Cardiac fibroblast (primary cell): ENCODE measurements at regions not wholly inside any gene's neighbourhood (a gene's known extent, or its start where the extent isn't known, plus 50 kb on each side); places are given as distances from the start of the nearest gene placed in this dataset.

Source experiments
- DNase-seq, 2 donors: peaks; one replicate each; pipeline versions ENCODE4 v3.0.0 to v3.0.0-alpha.2; 2010; ENCODE audit warnings: low read depth in 2 of 2
- H3K4me3 ChIP-seq, 2 donors: replicated peaks in 1 of 2; 1 replicate in 1 of 2; 2 replicates in 1 of 2; pipeline ENCODE4 v1.5.1; 2011; ENCODE audit warnings: low read depth in 2 of 2, low read length in 2 of 2, mild to moderate bottlenecking in 2 of 2, moderate library complexity in 1 of 2
- TF ChIP-seq, protein P1 (sequence below): IDR thresholded peaks from one replicate; pipeline ENCODE4 v1.5.1; 2011; ENCODE audit warnings: low read depth, mild to moderate bottlenecking, low read length, inconsistent platforms

DNA sequence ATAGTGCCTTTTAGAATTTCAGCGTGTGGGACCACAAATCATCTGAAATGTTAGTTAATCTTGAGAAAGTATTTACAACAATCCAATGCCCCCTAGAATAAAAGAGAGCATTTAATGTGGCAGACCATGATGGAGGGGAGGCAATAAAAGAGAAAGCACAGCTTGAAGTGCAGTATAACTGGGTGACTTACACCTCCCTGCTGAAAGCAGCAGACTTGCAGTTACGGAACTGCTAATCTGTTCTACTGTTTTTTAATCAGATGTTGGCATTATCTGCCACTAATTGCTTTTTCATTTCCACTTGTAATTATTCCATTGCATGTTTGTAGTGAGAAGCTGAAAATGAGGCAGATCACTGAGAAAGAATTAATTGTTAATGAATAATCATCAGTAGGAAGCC, 130.5 kb upstream of the ITGA4 start:
- TF ChIP-seq, protein P1, sequence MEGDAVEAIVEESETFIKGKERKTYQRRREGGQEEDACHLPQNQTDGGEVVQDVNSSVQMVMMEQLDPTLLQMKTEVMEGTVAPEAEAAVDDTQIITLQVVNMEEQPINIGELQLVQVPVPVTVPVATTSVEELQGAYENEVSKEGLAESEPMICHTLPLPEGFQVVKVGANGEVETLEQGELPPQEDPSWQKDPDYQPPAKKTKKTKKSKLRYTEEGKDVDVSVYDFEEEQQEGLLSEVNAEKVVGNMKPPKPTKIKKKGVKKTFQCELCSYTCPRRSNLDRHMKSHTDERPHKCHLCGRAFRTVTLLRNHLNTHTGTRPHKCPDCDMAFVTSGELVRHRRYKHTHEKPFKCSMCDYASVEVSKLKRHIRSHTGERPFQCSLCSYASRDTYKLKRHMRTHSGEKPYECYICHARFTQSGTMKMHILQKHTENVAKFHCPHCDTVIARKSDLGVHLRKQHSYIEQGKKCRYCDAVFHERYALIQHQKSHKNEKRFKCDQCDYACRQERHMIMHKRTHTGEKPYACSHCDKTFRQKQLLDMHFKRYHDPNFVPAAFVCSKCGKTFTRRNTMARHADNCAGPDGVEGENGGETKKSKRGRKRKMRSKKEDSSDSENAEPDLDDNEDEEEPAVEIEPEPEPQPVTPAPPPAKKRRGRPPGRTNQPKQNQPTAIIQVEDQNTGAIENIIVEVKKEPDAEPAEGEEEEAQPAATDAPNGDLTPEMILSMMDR: no peak
- no peak overlapping the region for H3K4me3 ChIP-seq
- DNase-seq: no peak

- no peak overlapping the region for H3K4me3 ChIP-seq
- TF ChIP-seq, protein P1: no peak
- DNase-seq: no peak
These were observed 126.9 kb upstream of the ITGA4 start for GRCh38 chr2:181330286-181330685.

DNA sequence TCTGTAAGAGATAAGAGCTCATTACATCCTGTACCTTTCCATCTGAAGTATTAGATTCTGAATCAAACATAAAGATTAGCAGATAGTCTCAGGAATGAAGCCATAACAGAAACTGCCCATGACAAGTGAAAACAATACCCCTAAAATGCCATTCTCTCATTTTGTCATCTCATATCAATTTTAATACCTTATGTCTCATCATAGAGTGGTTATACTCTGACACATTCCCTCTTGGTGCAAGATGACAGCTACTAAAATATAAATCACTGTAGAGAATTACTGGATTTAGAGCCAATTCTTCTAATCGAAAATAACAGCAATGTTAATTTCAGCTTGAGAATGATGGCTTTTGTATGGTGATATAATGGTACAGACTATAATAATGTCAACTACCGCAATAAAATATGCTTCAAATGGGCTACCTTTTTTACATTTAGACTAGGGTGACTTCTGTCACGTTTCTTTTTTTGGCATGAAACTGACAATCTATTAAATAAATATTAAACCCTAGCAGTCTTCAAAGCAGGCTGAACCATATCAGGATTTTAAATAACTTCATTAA, 125.1 kb upstream of the ITGA4 start:
- DNase-seq: no peak
- H3K4me3 ChIP-seq: no peak overlapping the region
- TF ChIP-seq, protein P1: no peak

- H3K4me3 ChIP-seq: no peak overlapping the region
- TF ChIP-seq, protein P1: no peak
- DNase-seq: no peak
These were observed 122.9 kb upstream of the ITGA4 start for GRCh38 chr2:181334158-181334826.

GRCh38 chr2:181340891-181341290, 116.3 kb upstream of the ITGA4 start:
- TF ChIP-seq, protein P1: no peak
- DNase-seq: no peak
- no peak overlapping the region for H3K4me3 ChIP-seq

GRCh38 chr2:181341855-181342600, 115.2 kb upstream of the ITGA4 start:
- H3K4me3 ChIP-seq: no peak overlapping the region
- TF ChIP-seq, protein P1: no peak
- no peak for DNase-seq
